ENCODE measurements at regions not wholly inside any gene's neighbourhood (a gene's known extent, or its start where the extent isn't known, plus 50 kb on each side); places are given as distances from the start of the nearest gene placed in this dataset.
"Not testable (repeated sequence)": the region's sequence is repeated elsewhere in the genome, so short reads cannot be mapped to it uniquely, and the experiment has no call there.

DNA sequence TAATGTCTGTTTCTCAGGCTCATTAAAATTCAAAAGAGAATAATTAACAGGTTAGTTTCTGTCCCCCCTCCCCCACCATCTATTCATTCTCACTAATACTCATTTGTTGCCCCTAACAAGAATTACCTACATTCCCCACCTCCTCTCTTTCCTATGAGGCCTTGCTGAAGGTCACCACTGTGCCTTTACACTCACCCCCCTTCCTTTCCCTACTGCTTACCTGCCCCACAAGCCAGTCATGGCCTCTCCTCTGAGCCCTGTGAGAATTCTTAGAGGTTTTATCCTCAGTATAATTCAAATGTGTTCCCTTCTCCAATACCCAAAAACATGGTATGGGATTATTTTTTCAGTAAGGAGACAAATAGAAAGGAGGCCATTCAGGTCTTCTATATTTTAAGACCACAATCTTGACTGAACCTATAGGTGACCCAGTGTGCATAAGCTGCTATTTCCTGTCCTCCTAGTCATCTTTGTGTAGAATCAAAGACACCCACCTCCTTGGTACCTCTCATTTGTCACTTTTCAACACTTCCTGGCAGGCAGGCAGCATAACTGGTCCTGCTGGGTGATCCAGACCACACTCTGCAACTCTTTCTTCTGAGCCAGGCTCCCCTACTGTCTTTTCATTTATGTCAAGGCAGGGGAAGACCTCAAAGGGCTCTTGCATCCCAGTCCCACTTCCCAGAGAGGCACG lies 55.8 kb upstream of the PLGLB2 start:
- not testable (repeated sequence) for DNase-seq

DNA sequence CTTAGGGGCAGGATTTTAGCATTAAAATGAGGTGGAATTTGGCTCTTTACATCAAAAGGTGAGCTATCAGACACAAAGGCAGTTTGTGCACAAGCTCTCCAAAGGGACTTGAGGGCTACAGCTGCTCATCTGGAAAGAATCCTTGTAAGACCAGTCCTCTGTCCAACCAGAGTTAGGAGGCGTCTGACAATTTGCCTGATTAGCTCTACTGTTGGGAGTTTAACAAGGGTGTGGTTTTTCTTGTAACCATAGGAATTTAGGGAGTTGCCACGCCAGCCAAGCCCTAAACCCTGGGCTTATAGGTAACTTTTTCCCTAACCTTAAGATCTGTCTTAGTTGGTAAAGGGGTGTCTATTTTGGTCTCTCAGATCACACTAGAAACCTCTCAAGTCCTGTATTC lies 55.0 kb upstream of the PLGLB2 start:
- not testable (repeated sequence) for DNase-seq

DNA sequence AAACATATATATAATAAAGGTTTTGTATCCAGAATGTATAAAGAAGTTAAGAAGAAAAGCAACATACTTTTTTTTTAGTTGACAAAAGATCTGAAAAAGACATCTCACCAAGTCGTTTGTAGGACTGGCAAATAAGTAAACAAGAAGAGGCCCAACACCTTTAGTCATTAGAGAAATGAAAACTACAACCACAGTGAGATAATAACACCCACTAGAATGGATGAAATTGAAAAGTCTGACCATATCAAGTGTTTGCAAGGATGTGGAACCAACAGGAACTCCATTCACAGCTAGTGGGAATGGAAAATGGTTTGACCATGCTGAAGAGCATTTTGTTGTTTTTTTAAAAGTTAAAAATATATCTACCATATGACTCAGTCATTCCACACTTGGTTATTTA lies 54.0 kb upstream of the PLGLB2 start:
- DNase-seq: not testable (repeated sequence)

DNA sequence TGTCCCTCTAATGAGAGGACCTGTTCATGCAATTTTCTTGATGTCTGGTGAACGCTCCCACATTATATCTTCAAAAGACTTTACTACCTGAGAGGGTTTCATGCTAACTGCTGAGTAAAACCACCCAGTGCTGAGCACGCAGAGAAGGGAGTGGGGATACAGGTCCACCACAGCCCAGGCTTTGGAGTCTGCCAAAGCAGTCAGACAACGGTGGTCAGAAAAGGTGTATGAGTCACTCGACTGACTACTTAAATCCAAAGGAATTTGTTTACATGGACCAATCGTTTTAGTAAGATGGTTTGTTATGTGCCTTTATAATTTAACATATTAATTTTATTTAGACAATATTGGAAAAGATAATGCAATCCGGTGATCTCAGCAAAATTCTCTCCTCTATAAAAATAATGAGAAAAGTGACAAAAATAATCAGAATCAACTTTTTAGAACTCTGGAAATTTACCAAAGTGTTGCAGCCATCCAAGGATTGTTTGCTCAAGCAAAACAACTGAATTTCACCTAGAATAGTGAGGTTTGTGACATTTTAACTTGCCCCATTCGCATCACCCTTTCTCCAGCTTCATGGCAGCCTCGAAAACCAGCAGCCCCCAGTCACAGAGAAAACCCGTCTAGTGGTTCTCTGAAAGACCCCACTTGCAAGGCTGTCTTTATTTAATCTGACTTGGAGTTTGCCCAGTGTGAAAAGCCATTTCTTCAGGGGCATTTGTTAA lies 52.1 kb upstream of the PLGLB2 start:
- DNase-seq: not testable (repeated sequence)

All from CD4-positive, alpha-beta T cell treated with Interleukin-10 for 1 hour (primary cell).